Nephron progenitor cell (in vitro differentiated cells): ENCODE measurements at regions not wholly inside any gene's neighbourhood (a gene's known extent, or its start where the extent isn't known, plus 50 kb on each side); places are given as distances from the start of the nearest gene placed in this dataset.
"Not testable (repeated sequence)": the region's sequence is repeated elsewhere in the genome, so short reads cannot be mapped to it uniquely, and the experiment has no call there.

Experiments used
- DNase-seq: peaks from one replicate; pipeline ENCODE4 v3.0.0; 2021
- H3K27ac Mint-ChIP-seq: 2 replicates; pipeline ENCODE4 v1.8.0; 2021; ENCODE audit warnings: mild to moderate bottlenecking, moderate library complexity, mixed read lengths
- H3K27me3 Mint-ChIP-seq: 2 replicates; pipeline ENCODE4 v1.8.0; 2021; ENCODE audit warnings: mild to moderate bottlenecking, low read depth, mixed read lengths; ENCODE audit not compliant: poor library complexity
- H3K36me3 Mint-ChIP-seq: 2 replicates; pipeline ENCODE4 v1.8.0; 2021; ENCODE audit warnings: low read depth, mixed read lengths
- H3K4me1 Mint-ChIP-seq: 2 replicates; pipeline ENCODE4 v1.8.0; 2021; ENCODE audit warnings: mixed read lengths
- H3K4me3 Mint-ChIP-seq: 2 replicates; pipeline ENCODE4 v1.8.0; 2021; ENCODE audit warnings: mild to moderate bottlenecking, moderate library complexity, mixed read lengths
- H3K9me3 Mint-ChIP-seq: 2 replicates; pipeline ENCODE4 v1.8.0; 2021; ENCODE audit warnings: mild to moderate bottlenecking, moderate library complexity, mixed read lengths
- TF ChIP-seq, protein P1 (sequence below): fragments of 200-600 bp; sonication (generic); IDR thresholded peaks from 2 replicates; pipeline ENCODE4 v1.5.0; 2021; ENCODE audit warnings: antibody characterized with exemption

DNA sequence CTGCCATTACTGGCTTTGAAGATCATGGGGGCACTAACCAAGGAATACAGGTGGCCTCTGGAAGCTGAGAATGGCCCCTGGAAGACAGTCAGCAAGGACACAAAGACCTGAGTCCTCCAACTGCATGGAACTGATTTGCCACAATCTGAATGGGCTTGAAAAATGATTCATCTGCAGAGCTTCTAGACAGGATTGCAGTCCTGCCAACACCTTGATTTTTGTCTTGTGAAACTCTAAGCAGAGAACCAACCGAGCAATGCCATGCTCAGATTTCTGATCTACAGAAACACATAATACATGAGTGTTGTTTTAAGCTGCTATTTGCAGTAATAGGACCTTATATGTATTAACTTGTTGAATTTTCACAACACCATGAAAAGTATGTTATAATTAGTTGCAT is 66.1 kb upstream of the SLC13A1 start:
- TF ChIP-seq, protein P1, sequence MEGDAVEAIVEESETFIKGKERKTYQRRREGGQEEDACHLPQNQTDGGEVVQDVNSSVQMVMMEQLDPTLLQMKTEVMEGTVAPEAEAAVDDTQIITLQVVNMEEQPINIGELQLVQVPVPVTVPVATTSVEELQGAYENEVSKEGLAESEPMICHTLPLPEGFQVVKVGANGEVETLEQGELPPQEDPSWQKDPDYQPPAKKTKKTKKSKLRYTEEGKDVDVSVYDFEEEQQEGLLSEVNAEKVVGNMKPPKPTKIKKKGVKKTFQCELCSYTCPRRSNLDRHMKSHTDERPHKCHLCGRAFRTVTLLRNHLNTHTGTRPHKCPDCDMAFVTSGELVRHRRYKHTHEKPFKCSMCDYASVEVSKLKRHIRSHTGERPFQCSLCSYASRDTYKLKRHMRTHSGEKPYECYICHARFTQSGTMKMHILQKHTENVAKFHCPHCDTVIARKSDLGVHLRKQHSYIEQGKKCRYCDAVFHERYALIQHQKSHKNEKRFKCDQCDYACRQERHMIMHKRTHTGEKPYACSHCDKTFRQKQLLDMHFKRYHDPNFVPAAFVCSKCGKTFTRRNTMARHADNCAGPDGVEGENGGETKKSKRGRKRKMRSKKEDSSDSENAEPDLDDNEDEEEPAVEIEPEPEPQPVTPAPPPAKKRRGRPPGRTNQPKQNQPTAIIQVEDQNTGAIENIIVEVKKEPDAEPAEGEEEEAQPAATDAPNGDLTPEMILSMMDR, result no peak

DNA sequence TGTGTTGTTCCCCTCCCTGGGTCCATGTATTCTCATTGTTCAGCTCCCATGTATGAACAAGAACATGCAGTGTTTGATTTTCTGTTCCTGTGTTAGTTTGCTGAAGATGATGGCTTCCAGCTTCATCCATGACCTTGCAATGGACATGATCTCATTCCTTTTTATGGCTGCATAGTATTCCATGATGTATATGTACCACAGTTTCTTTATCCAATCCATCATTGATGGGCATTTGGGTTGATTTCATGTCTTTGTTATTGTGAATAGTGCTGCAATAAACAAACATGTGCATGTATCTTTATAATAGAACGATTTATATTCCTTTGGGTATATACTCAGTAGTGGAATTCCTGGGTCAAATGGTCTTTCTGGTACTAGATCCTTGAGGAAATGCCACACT is 65.1 kb upstream of the SLC13A1 start:
- not testable (repeated sequence) for H3K27ac Mint-ChIP-seq, H3K4me3 Mint-ChIP-seq, DNase-seq, H3K4me1 Mint-ChIP-seq, H3K36me3 Mint-ChIP-seq, H3K9me3 Mint-ChIP-seq, H3K27me3 Mint-ChIP-seq

More for the DNA sequence above, 66.1 kb upstream of the SLC13A1 start:
- H3K36me3 Mint-ChIP-seq, result no peaks in the 10 kb centered on the region
- no peaks in the 10 kb centered on the region for H3K27me3 Mint-ChIP-seq
- H3K9me3 Mint-ChIP-seq, result no peaks in the 10 kb centered on the region
- no peak overlapping the region for H3K27ac Mint-ChIP-seq
- DNase-seq, result no peak
- no peak overlapping the region for H3K4me3 Mint-ChIP-seq
- no peaks in the 10 kb centered on the region for H3K4me1 Mint-ChIP-seq

DNA sequence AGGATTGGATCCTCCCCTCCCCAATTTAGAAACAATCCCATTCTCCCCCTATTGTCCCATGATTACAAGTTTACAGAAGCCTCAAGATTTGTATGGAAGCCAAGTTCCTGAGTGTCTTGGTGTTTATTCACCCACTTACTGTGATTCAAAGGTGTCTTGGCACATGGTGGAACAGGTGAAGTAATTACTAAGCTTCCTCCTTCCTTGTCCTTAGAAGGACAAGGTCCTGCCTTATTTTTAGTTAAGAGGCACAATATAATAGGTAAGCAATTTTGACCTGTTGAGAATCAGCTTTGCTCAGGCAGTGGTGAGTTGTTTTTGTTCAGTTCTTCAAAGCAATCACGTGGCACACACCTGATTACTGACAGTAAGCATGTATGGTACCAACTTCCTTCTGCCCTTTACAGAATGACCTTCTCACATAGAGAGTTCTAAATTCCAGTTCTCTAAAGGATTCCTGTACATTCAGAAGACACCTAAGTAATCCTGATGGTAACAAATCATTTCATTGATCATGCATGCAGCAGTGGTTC is 60.7 kb upstream of the SLC13A1 start:
- Mint-ChIP-seq H3K4me3 (no peak overlapping the region), H3K36me3 (no peaks in the 10 kb centered on the region), H3K4me1 (no peaks in the 10 kb centered on the region), H3K27ac (no peak overlapping the region), H3K9me3 (no peaks in the 10 kb centered on the region), H3K27me3 (peaks cover 6% of the 10 kb centered on the region)
- DNase-seq, result no peak
- TF ChIP-seq, protein P1, result no peak

DNA sequence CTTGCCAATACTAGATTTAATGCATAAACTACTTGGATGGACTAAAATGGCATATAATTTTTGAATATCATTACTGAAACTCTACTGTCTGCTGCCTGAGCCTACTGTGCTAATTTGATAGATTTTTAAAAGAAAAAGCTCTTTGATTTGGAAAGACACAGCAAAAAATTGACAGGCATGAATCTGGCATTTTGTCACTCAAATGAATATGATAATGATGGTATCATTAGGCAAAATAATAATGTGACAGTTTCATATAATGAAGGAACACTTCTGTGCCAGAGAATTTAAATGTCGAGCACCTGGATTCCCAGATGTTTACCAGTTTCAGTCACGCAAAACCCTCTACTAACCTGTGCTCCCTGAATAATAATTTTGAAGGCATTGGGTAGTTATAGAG is 60.0 kb upstream of the SLC13A1 start:
- TF ChIP-seq, protein P1, result no peak
- no peak for DNase-seq
- H3K9me3 Mint-ChIP-seq, result no peaks in the 10 kb centered on the region
- H3K4me1 Mint-ChIP-seq, result no peaks in the 10 kb centered on the region
- H3K27me3 Mint-ChIP-seq, result peaks cover 11% of the 10 kb centered on the region
- H3K27ac Mint-ChIP-seq, result no peak overlapping the region
- H3K36me3 Mint-ChIP-seq, result no peaks in the 10 kb centered on the region
- no peak overlapping the region for H3K4me3 Mint-ChIP-seq
